C1 segment of cervical spinal cord (tissue), 14 donors: ENCODE measurements at regions not wholly inside any gene's neighbourhood (a gene's known extent, or its start where the extent isn't known, plus 50 kb on each side); places are given as distances from the start of the nearest gene placed in this dataset.

Experiments
- DNase-seq, 14 donors: peaks; one replicate each; lab custom pipeline; 2025; lab: John Stamatoyannopoulos, UW

- no peak for DNase-seq
These were observed 427.2 kb downstream of the PLCL1 start for GRCh38 chr2:198231562-198231961.

DNA sequence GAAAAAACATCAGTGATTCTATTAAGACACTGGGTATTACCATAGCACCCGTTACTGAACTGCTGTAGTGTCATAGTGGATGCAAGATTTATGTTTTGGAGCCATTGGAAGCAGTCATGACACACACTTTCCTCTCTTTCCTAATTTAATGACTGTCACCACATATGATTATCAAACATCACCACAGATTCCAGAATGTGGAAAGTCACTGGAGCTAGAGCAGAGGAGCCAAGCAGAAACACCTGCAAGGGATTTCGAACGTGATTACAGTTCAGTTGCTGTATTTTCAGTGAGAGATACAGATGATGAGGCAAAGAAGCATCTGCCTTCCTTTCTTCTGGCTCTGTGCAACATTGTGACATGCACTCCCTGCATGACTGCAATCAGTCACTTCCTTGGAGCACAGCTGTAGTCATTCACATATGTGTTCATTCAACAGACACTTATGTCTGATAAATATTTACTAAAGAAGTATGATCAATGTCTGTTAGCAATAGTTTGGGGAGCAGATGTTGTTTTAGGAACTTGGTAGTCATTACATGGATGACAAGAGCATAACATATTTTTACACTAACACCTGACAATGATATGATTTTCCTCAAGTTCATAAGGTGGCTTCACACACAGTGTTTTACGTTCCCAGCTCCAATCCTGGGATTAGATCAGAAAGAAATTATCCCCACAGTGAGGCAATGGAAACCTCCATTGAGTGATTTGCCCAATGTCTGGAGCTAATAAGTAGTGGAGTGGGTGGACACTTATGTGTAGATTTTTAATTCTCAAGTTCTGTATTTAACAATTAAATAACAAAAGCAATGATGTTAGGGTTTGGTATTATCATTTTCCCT lies 416.6 kb downstream of the PLCL1 start:
- DNase-seq, result no peak

DNA sequence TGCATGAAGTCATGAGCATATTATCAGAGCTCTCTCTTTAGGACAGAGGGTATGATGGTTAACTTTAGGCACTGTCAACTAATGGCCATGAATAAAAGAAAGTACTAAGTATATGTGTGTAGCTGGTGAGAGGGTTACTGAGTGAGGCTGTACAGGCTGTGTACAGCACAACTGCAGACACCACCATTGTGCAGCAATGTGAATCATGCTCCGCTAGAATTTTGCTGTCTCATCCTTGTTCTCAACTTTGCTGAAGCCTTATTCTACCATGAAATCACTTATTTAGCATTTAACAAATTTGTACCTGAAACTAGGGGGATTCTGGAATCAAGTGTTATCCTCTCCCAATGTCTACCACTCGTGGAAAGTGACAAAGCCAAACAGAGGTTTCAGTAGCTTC lies 414.9 kb downstream of the PLCL1 start:
- no peak for DNase-seq

GRCh38 chr2:198214114-198214596 lies 409.8 kb downstream of the PLCL1 start:
- no peak for DNase-seq

DNA sequence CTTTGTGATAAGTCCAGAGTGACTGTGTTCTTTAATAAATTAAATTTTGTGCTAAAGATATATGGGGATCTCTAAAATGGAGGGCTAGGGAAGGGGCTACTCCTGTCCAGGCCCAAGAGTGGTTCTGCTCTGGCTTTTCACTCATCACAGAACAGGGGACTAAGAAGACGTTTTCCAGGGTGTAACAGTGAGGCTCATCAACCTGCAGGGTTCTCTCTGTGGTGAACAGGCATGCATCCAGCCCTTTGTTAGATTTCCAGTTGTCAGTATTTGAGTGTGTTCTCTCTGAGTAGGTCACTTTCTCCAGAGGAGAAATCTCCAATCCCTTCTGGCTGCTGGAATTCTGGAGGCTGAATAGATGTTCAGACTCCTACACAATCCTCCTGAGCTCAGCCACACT lies 408.9 kb downstream of the PLCL1 start:
- no peak for DNase-seq

DNA sequence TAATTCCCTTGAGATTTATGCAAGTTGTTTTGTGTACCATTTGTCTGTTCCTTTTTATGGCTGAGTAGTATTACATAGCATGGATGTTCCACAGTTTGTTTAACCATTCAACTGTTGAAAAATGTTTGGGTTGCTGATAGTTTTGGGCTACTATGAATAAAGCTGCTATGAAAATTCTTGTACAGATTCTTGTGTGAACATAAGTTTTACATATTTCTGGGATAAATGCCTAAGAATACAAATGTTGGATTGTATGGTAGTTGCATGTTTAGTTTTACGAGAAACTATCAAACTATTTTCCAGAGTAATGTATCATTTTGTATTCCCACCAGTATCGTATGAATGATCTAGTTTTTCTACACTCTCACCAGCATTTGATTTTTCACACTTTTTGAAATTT lies 407.3 kb downstream of the PLCL1 start:
- DNase-seq, result no peak

- no peak for DNase-seq
These were observed 399.1 kb downstream of the PLCL1 start for GRCh38 chr2:198203336-198204069.
